Esophagus muscularis mucosa (tissue), 4 donors: ENCODE measurements at regions not wholly inside any gene's neighbourhood (a gene's known extent, or its start where the extent isn't known, plus 50 kb on each side); places are given as distances from the start of the nearest gene placed in this dataset.
"Not testable (repeated sequence)": the region's sequence is repeated elsewhere in the genome, so short reads cannot be mapped to it uniquely, and the experiment has no call there.

Experiments
- DNase-seq: peaks from one replicate; pipeline ENCODE4 v3.0.0-alpha.2; 2017; ENCODE audit errors: extremely low spot score
- H3K27ac ChIP-seq, 4 donors: fragments of 200-600 bp; sonication (generic); replicated peaks in 1 of 4; 1 replicate in 3 of 4; 2 replicates in 1 of 4; pipeline ENCODE4 v1.5.1; 2016 to 2019; ENCODE audit warnings: mild to moderate bottlenecking in 1 of 4
- H3K27me3 ChIP-seq, 4 donors: fragments of 200-600 bp; sonication (generic); one replicate each; pipeline versions ENCODE4 v1.5.1 to v1.6.0; 2016 to 2019
- H3K36me3 ChIP-seq, 4 donors: fragments of 200-600 bp; sonication (generic); one replicate each; pipeline ENCODE4 v1.5.1; 2016 to 2019
- H3K4me1 ChIP-seq, 4 donors: fragments of 200-600 bp; sonication (generic); one replicate each; pipeline ENCODE4 v1.5.1; 2016 to 2019
- H3K4me3 ChIP-seq, 4 donors: fragments of 200-600 bp; sonication (generic); 1 replicate in 2 of 4; 2 replicates in 2 of 4; pipeline ENCODE4 v1.5.1; 2016 to 2019; ENCODE audit warnings: mild to moderate bottlenecking in 4 of 4, moderate library complexity in 1 of 4
- H3K9me3 ChIP-seq, 4 donors: fragments of 200-600 bp; sonication (generic); 1 replicate in 3 of 4; 2 replicates in 1 of 4; pipeline ENCODE4 v1.5.1; 2016 to 2019
- CTCF ChIP-seq, 3 experiments: fragments of 200-600 bp in 2 of 3; fragments of 450-650 bp in 1 of 3; sonication (generic) in 2 of 3; IDR thresholded peaks; one replicate each; pipeline ENCODE4 v1.5.1; 2017 to 2019; ENCODE audit warnings: antibody characterized with exemption in 3 of 3, mild to moderate bottlenecking in 2 of 3, moderate library complexity in 1 of 3
- EP300 ChIP-seq: sonication (generic); formaldehyde crosslinking; IDR thresholded peaks from one replicate; pipeline ENCODE4 v1.6.1; 2017; ENCODE audit warnings: antibody characterized with exemption
- POLR2A ChIP-seq: fragments of 450-650 bp; IDR thresholded peaks from one replicate; pipeline ENCODE4 v1.6.1; 2017; ENCODE audit warnings: antibody characterized with exemption, moderate library complexity, mild to moderate bottlenecking, low read depth
- POLR2AphosphoS5 ChIP-seq, 2 donors: sonication (generic); formaldehyde crosslinking; IDR thresholded peaks; one replicate each; pipeline ENCODE4 v1.6.1; 2017; ENCODE audit warnings: antibody characterized with exemption in 2 of 2
- WGBS: methylation state at CpG from one replicate; pipeline ENCODE4 v1.1.5; 2018; 5-methylcytosine and 5-hydroxymethylcytosine counted together
- intact Hi-C: fragments of 100-400 bp; cut with DNase I; formaldehyde crosslinking; loops from one replicate; pipeline ENCODE4 v1.15.1; 2023

GRCh38 chr13:109400209-109400608, 386.2 kb downstream of the IRS2 start:
- no peaks in the 10 kb centered on the region for H3K27me3 ChIP-seq
- H3K4me1 ChIP-seq: no peaks in the 10 kb centered on the region
- no peaks in the 10 kb centered on the region for H3K9me3 ChIP-seq
- H3K36me3 ChIP-seq: no peaks in the 10 kb centered on the region
- H3K4me3 ChIP-seq: no peak overlapping the region
- WGBS: 72% methylated on average over 10 of the region's 11 CpGs
- DNase-seq: no peak
- TF ChIP-seq EP300 (no peak), POLR2A (no peak), POLR2AphosphoS5 (IDR thresholded peaks at IDR 0.05) (no peak), CTCF (IDR thresholded peaks at IDR 0.05) (no peak)
- H3K27ac ChIP-seq: no peak overlapping the region
- intact Hi-C loops: no loop called here

GRCh38 chr13:109398071-109398470, 388.3 kb downstream of the IRS2 start:
- intact Hi-C loops: loop anchor here (10.0 kb wide), 1 partner anchor 127 kb away; no protein-coding TSS in a partner anchor
- 71% methylated on average over 5 of the region's 5 CpGs for WGBS
- H3K36me3 ChIP-seq, H3K27ac ChIP-seq, H3K27me3 ChIP-seq, DNase-seq, H3K9me3 ChIP-seq, H3K4me1 ChIP-seq, H3K4me3 ChIP-seq: not testable (repeated sequence)

GRCh38 chr13:109397285-109397684, 389.1 kb downstream of the IRS2 start:
- Histone ChIP-seq H3K4me1 (no peaks in the 10 kb centered on the region), H3K36me3 (no peaks in the 10 kb centered on the region), H3K9me3 (no peaks in the 10 kb centered on the region), H3K4me3 (no peak overlapping the region), H3K27me3 (no peaks in the 10 kb centered on the region), H3K27ac (no peak overlapping the region)
- TF ChIP-seq POLR2AphosphoS5 (IDR thresholded peaks at IDR 0.05) (no peak), EP300 (no peak), POLR2A (no peak), CTCF (IDR thresholded peaks at IDR 0.05) (no peak)
- no peak for DNase-seq
- intact Hi-C loops: loop anchor here (10.0 kb wide), 1 partner anchor 128 kb away; no protein-coding TSS in a partner anchor
- 87% methylated on average over 3 of the region's 3 CpGs for WGBS

- no peak for TF ChIP-seq EP300
- no peak for TF ChIP-seq POLR2AphosphoS5 (IDR thresholded peaks at IDR 0.05)
- TF ChIP-seq CTCF (IDR thresholded peaks at IDR 0.05): no peak
- no peak for TF ChIP-seq POLR2A
- H3K36me3 ChIP-seq: no peaks in the 10 kb centered on the region
- H3K4me1 ChIP-seq: no peaks in the 10 kb centered on the region
- WGBS: 85% methylated on average over 8 of the region's 9 CpGs
- intact Hi-C loops: loop anchor here (10.0 kb wide), 1 partner anchor 129 kb away; no protein-coding TSS in a partner anchor
- no peaks in the 10 kb centered on the region for H3K9me3 ChIP-seq
- H3K4me3 ChIP-seq: no peak overlapping the region
- no peaks in the 10 kb centered on the region for H3K27me3 ChIP-seq
- no peak for DNase-seq
- no peak overlapping the region for H3K27ac ChIP-seq
Measured at GRCh38 chr13:109396266-109396665, 390.1 kb downstream of the IRS2 start.

GRCh38 chr13:109395014-109395413, 391.4 kb downstream of the IRS2 start:
- no peaks in the 10 kb centered on the region for H3K4me1 ChIP-seq
- DNase-seq: no peak
- no peak overlapping the region for H3K4me3 ChIP-seq
- no peak overlapping the region for H3K27ac ChIP-seq
- no peaks in the 10 kb centered on the region for H3K36me3 ChIP-seq
- 57% methylated on average over 5 of the region's 5 CpGs for WGBS
- intact Hi-C loops: loop anchor here (10.0 kb wide), 1 partner anchor 130 kb away; no protein-coding TSS in a partner anchor
- H3K9me3 ChIP-seq: no peaks in the 10 kb centered on the region
- no peak for TF ChIP-seq EP300
- no peak for TF ChIP-seq POLR2A
- no peak for TF ChIP-seq CTCF (IDR thresholded peaks at IDR 0.05)
- TF ChIP-seq POLR2AphosphoS5 (IDR thresholded peaks at IDR 0.05): no peak
- no peaks in the 10 kb centered on the region for H3K27me3 ChIP-seq
